Transverse colon (tissue), 4 donors: ENCODE measurements at regions not wholly inside any gene's neighbourhood (a gene's known extent, or its start where the extent isn't known, plus 50 kb on each side); places are given as distances from the start of the nearest gene placed in this dataset.

Experiments
- DNase-seq: peaks from one replicate; pipeline ENCODE4 v3.0.0-alpha.2; 2019
- H3K27ac ChIP-seq, 4 donors: fragments of 200-600 bp; sonication (generic); 2 replicates each; pipeline ENCODE4 v1.5.1; 2016 to 2018; ENCODE audit warnings: inconsistent platforms in 4 of 4
- H3K27me3 ChIP-seq: fragments of 200-600 bp; sonication (generic); 2 replicates; pipeline ENCODE4 v1.5.1; 2017; ENCODE audit warnings: inconsistent platforms
- H3K36me3 ChIP-seq, 4 donors: fragments of 200-600 bp; sonication (generic); 2 replicates each; pipeline ENCODE4 v1.5.1; 2017 to 2019; ENCODE audit warnings: inconsistent platforms in 4 of 4
- H3K4me1 ChIP-seq, 4 donors: fragments of 200-600 bp; sonication (generic); 2 replicates each; pipeline ENCODE4 v1.5.1; 2017 to 2020; ENCODE audit warnings: inconsistent platforms in 4 of 4
- H3K4me3 ChIP-seq, 4 donors: fragments of 200-600 bp; sonication (generic); 1 replicate in 1 of 4; 2 replicates in 3 of 4; pipeline versions ENCODE4 v1.5.1 to v1.6.1; 2017 to 2019; ENCODE audit warnings: inconsistent platforms in 4 of 4
- H3K9me3 ChIP-seq, 2 donors: fragments of 200-600 bp; sonication (generic); 2 replicates each; pipeline ENCODE4 v1.5.1; 2017 to 2019; ENCODE audit warnings: inconsistent platforms in 2 of 2
- CTCF ChIP-seq, 5 experiments: fragments of 200-600 bp in 3 of 5; fragments of 450-650 bp in 2 of 5; sonication (generic) in 3 of 5; IDR thresholded peaks; 1 replicate in 2 of 5; 2 replicates in 3 of 5; pipeline ENCODE4 v1.5.1; 2016 to 2017; ENCODE audit warnings: antibody characterized with exemption in 5 of 5, inconsistent platforms in 3 of 5, mild to moderate bottlenecking in 2 of 5, moderate library complexity in 1 of 5
- EP300 ChIP-seq: sonication (generic); formaldehyde crosslinking; IDR thresholded peaks from one replicate; pipeline ENCODE4 v1.6.1; 2017; ENCODE audit warnings: antibody characterized with exemption, low read depth
- POLR2A ChIP-seq: fragments of 450-650 bp; IDR thresholded peaks from one replicate; pipeline ENCODE4 v1.6.1; 2016; ENCODE audit warnings: antibody characterized with exemption, mild to moderate bottlenecking, moderate library complexity
- POLR2AphosphoS5 ChIP-seq, 3 donors: sonication (generic); formaldehyde crosslinking; IDR thresholded peaks; one replicate each; pipeline ENCODE4 v1.6.1; 2016; ENCODE audit warnings: antibody characterized with exemption in 3 of 3
- WGBS, 2 donors: methylation state at CpG; one replicate each; pipeline ENCODE4 v1.1.5; 2018; ENCODE audit warnings: low coverage in 1 of 2; 5-methylcytosine and 5-hydroxymethylcytosine counted together
- in situ Hi-C, 4 donors: fragments of 200-750 bp; cut with MboI; loops; one replicate each; pipeline versions ENCODE4 v1.15.0 to v1.15.1; 2017; ENCODE audit warnings: low sequenced_read_pairs in 3 of 4, low pct_ligation_motif_present in 1 of 4, low pct_unique_long_range_greater_than_20kb in 1 of 4
- intact Hi-C: fragments of 100-400 bp; cut with DNase I; formaldehyde crosslinking; loops from one replicate; pipeline ENCODE4 v1.15.1; 2023; ENCODE audit warnings: low total_unique reads

GRCh38 chr12:93966516-93967133 is 181.8 kb upstream of the PLXNC1 start:
- intact Hi-C loops = no loop called here
- in situ Hi-C loops = no loop called here
- DNase-seq = no peak
- Histone ChIP-seq H3K27me3 (no peaks in the 10 kb centered on the region), H3K4me3 (no peak overlapping the region), H3K36me3 (no peaks in the 10 kb centered on the region), H3K4me1 (no peaks in the 10 kb centered on the region), H3K27ac (no peak overlapping the region), H3K9me3 (no peaks in the 10 kb centered on the region)
- WGBS, 2 donors = 100% methylated on average over 1 of the region's 1 CpG; no CpG with 5 or more reads in 1 of the 2 donors
- TF ChIP-seq CTCF (IDR thresholded peaks at IDR 0.05) (no peak), EP300 (no peak), POLR2A (no peak), POLR2AphosphoS5 (IDR thresholded peaks at IDR 0.05) (no peak)

GRCh38 chr12:93967454-93967853 is 180.9 kb upstream of the PLXNC1 start:
- WGBS, 2 donors = 83 to 95% methylated on average over 2 to 6 of the region's 6 CpGs
- no peak overlapping the region for H3K4me3 ChIP-seq
- no peaks in the 10 kb centered on the region for H3K4me1 ChIP-seq
- no peaks in the 10 kb centered on the region for H3K9me3 ChIP-seq
- no peaks in the 10 kb centered on the region for H3K36me3 ChIP-seq
- H3K27me3 ChIP-seq = no peaks in the 10 kb centered on the region
- TF ChIP-seq CTCF (IDR thresholded peaks at IDR 0.05) (no peak), POLR2AphosphoS5 (IDR thresholded peaks at IDR 0.05) (no peak), POLR2A (no peak), EP300 (no peak)
- in situ Hi-C loops = no loop called here
- no peak for DNase-seq
- no peak overlapping the region for H3K27ac ChIP-seq
- intact Hi-C loops = no loop called here

- intact Hi-C loops (no loop called here), in situ Hi-C loops (no loop called here)
- Histone ChIP-seq H3K4me1 (no peaks in the 10 kb centered on the region), H3K27ac (no peak overlapping the region), H3K9me3 (no peaks in the 10 kb centered on the region), H3K27me3 (no peaks in the 10 kb centered on the region), H3K4me3 (no peak overlapping the region), H3K36me3 (no peaks in the 10 kb centered on the region)
- WGBS, 2 donors = 76 to 83% methylated on average over 4 to 12 of the region's 12 CpGs
- TF ChIP-seq POLR2A (no peak), POLR2AphosphoS5 (IDR thresholded peaks at IDR 0.05) (no peak), CTCF (IDR thresholded peaks at IDR 0.05) (no peak), EP300 (no peak)
- no peak for DNase-seq
Observed at GRCh38 chr12:93968536-93969285, 179.7 kb upstream of the PLXNC1 start.

GRCh38 chr12:93970900-93971688 is 177.3 kb upstream of the PLXNC1 start:
- Histone ChIP-seq H3K36me3 (no peaks in the 10 kb centered on the region), H3K27me3 (no peaks in the 10 kb centered on the region), H3K9me3 (no peaks in the 10 kb centered on the region), H3K4me3 (no peak overlapping the region), H3K27ac (no peak overlapping the region), H3K4me1 (no peaks in the 10 kb centered on the region)
- intact Hi-C loops = no loop called here
- DNase-seq = no peak
- TF ChIP-seq EP300 = no peak
- TF ChIP-seq POLR2A = no peak
- TF ChIP-seq CTCF (IDR thresholded peaks at IDR 0.05) = no peak
- TF ChIP-seq POLR2AphosphoS5 (IDR thresholded peaks at IDR 0.05) = no peak
- in situ Hi-C loops = no loop called here
- WGBS, 2 donors = 72 to 86% methylated on average over 10 of the region's 10 CpGs
